Muscle of leg (tissue), 3 donors: ENCODE measurements at regions not wholly inside any gene's neighbourhood (a gene's known extent, or its start where the extent isn't known, plus 50 kb on each side); places are given as distances from the start of the nearest gene placed in this dataset.
A peak's percentile ranks its signal among the peaks of the same experiment; 100 is the strongest.
"Not testable (repeated sequence)": the region's sequence is repeated elsewhere in the genome, so short reads cannot be mapped to it uniquely, and the experiment has no call there.

Experiments used
- DNase-seq: peaks from one replicate; pipeline ENCODE4 v3.0.0; 2013
- H3K27ac ChIP-seq: one replicate; pipeline ENCODE4 v1.5.1; 2013; ENCODE audit warnings: mild to moderate bottlenecking, low read length, control low read depth
- H3K27me3 ChIP-seq: one replicate; pipeline ENCODE4 v1.6.1; 2013; ENCODE audit warnings: low read length; ENCODE audit not compliant: control insufficient read depth, insufficient read depth
- H3K36me3 ChIP-seq: one replicate; pipeline ENCODE4 v1.6.1; 2013; ENCODE audit warnings: low read length; ENCODE audit not compliant: control insufficient read depth, insufficient read depth
- H3K4me1 ChIP-seq: one replicate; pipeline ENCODE4 v1.6.1; 2013; ENCODE audit warnings: low read length; ENCODE audit not compliant: control insufficient read depth, insufficient read depth
- H3K4me3 ChIP-seq: one replicate; pipeline ENCODE4 v1.5.1; 2013; ENCODE audit warnings: low read length, control low read depth
- H3K9me3 ChIP-seq: replicated peaks from 2 replicates; pipeline ENCODE4 v1.6.1; 2013; ENCODE audit warnings: low read depth, low read length; ENCODE audit not compliant: control insufficient read depth
- WGBS: methylation state at CpG from one replicate; pipeline ENCODE4 v1.1.5; 2013; ENCODE audit warnings: missing lambda C conversion rate; ENCODE audit not compliant: insufficient coverage; 5-methylcytosine and 5-hydroxymethylcytosine counted together

DNA sequence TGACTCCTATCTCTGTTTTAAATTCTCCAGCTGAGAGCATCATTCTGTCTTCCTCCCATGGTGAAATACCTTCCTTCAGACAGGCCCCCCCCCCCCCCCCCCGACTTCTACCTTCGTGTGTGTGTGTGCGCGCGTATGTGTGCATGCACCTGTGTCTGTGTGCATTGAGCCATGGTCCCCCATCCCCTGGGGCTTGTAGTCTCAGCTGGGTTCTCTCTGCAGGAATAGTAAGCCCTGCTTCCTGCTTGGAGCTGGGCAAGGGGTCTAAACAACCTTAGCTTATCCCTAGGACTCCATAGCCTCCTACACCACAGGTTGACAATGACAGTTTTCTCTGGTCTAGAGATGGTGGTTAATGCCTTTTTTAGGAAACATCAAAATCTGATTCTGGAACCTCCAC, 427.5 kb upstream of the KLHL29 start:
- peaks cover 6% of the 10 kb centered on the region for H3K4me1 ChIP-seq

DNA sequence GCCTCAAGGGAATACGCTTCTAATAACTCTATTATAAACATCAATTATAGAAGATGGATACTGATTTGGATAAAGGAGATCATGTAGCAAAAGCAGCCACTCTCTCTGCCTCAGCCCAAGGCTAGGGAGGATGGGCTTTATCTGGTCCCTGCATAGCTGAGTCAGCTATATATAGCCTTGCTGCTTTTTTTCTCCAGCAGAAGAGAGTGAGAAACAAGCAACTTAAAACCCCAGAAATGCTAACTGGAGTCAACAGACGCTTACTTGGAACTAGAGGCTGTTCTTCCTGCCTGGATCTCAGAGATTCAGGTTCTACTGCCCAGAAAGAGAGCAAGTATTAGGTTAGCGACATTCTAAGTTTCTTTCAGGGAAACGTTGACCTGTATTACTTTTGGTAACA, 426.7 kb upstream of the KLHL29 start:
- H3K9me3 ChIP-seq = no peaks in the 10 kb centered on the region
- H3K4me3 ChIP-seq = no peak overlapping the region
- H3K4me1 ChIP-seq = no peaks in the 10 kb centered on the region
- H3K27me3 ChIP-seq = no peaks in the 10 kb centered on the region
- peak; percentile 11 for DNase-seq
- no peak overlapping the region for H3K27ac ChIP-seq
- no peaks in the 10 kb centered on the region for H3K36me3 ChIP-seq
- WGBS = 44% methylated on average over 2 of the region's 4 CpGs

More for the DNA sequence above, 427.5 kb upstream of the KLHL29 start:
- Histone ChIP-seq H3K27me3 (no peaks in the 10 kb centered on the region), H3K4me3 (no peak overlapping the region), H3K9me3 (no peaks in the 10 kb centered on the region), H3K27ac (no peak overlapping the region), H3K36me3 (no peaks in the 10 kb centered on the region)
- no CpG with 5 or more reads among the region's 5 CpGs for WGBS
- no peak for DNase-seq

DNA sequence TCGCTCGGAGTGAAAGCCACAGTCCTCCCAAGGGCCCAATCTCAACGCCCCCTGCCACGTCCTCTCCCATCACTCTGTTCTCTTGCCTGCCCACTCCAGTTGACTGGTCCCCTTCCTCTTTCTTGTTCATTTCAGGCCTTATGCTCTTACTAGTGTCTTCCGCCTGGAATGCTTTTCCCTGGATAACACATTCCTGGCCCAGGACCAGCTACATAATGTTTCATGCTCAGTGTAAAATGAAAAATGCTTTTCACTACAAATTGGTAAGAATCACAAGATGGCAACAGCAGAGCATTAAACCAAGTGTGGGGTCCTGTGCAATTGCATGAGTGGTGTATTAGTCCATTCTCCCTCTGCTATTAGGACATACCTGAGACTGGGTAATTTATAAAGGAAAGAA, 417.2 kb upstream of the KLHL29 start:
- Histone ChIP-seq H3K27ac (no peak overlapping the region), H3K36me3 (no peaks in the 10 kb centered on the region), H3K9me3 (no peaks in the 10 kb centered on the region), H3K4me3 (no peak overlapping the region), H3K4me1 (no peaks in the 10 kb centered on the region), H3K27me3 (no peaks in the 10 kb centered on the region)
- WGBS = 47% methylated on average over 4 of the region's 5 CpGs
- DNase-seq = peak; percentile 77

DNA sequence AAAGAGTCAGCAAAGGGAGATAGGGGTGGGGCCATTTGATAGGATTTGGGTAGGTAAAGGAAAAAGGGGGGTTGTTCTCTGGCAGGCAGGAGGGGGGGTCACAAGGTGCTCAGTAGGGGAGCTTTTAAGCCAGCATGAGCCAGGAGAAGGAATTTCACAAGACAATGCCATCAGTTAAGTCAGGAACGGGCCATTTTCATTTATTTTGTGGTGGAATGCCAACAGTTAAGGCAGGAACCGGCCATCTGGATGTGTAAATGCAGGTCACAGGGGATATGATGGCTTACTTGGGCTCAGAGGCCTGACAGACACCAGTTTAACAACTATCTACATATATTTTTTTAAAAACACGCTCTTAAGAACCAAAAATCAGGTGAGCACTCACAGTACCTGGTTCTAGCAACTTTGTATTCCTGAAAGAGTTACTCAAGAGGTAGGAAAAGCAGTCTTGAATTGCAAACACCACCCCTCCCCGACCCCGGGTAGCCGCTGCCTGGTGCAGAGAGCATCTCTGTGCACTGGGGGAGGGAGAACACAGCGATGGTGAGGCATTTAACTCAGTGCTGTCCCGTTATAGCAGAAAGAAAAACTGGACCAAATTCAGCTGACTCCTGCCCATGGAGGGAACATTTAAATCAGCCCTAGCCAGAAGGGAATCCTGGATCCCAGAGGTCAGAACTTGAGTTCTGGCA, 414.5 kb upstream of the KLHL29 start:
- peaks cover 2% of the 10 kb centered on the region for H3K27me3 ChIP-seq

DNA sequence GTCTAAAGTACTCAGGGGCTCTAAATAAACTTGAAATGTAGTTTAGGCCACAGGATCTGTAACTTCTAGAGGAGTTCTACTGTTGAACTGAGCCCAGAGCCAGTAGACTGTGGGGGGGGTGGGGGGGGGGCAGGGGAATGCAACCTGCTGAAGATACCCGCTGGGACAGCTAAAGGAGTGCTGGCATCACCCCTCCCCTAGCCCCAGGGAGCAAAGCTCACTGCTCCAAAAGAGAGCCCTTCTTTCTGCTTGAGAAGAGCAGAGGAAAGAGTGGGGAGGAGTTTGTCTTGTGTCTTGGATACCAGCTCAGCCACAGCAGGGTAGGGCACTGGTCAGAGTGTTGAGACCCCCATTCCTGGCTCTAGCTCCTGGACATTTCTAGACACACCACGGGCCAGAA, 414.0 kb upstream of the KLHL29 start:
- WGBS = no CpG with 5 or more reads among the region's 2 CpGs
- Histone ChIP-seq H3K4me1 (no peaks in the 10 kb centered on the region), H3K27me3 (peaks cover 2% of the 10 kb centered on the region), H3K9me3 (no peaks in the 10 kb centered on the region), H3K36me3 (no peaks in the 10 kb centered on the region), H3K27ac (no peak overlapping the region), H3K4me3 (no peak overlapping the region)
- DNase-seq = no peak

More for the DNA sequence above, 414.5 kb upstream of the KLHL29 start:
- no peak overlapping the region for H3K4me3 ChIP-seq
- H3K9me3 ChIP-seq = no peaks in the 10 kb centered on the region
- no peaks in the 10 kb centered on the region for H3K36me3 ChIP-seq
- DNase-seq = no peak
- 29% methylated on average over 5 of the region's 8 CpGs for WGBS
- no peaks in the 10 kb centered on the region for H3K4me1 ChIP-seq
- no peak overlapping the region for H3K27ac ChIP-seq

DNA sequence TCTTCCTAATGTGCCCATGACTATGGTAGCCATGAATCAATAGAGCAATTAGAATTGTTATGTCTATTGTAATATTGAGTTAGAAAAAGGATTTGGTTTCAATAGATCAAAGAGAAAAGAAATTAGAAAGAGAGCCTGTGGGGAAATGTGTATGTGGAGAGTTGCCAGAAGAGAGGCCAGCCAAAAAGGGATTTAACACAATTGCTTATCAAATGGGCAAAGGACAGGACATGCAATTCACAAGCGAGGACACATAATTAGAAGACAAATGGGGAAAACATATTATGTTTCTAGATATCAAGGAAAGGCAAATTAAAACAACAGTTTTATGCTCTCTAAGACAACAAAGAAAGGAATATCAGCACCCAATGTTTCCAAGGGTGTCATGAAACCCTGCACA, 403.2 kb upstream of the KLHL29 start:
- no peak overlapping the region for H3K27ac ChIP-seq
- H3K4me1 ChIP-seq = no peaks in the 10 kb centered on the region
- H3K4me3 ChIP-seq = no peak overlapping the region
- no peak for DNase-seq
- H3K36me3 ChIP-seq = no peaks in the 10 kb centered on the region
- no peaks in the 10 kb centered on the region for H3K9me3 ChIP-seq
- H3K27me3 ChIP-seq = no peaks in the 10 kb centered on the region
- WGBS = no CpG with 5 or more reads among the region's 1 CpG

DNA sequence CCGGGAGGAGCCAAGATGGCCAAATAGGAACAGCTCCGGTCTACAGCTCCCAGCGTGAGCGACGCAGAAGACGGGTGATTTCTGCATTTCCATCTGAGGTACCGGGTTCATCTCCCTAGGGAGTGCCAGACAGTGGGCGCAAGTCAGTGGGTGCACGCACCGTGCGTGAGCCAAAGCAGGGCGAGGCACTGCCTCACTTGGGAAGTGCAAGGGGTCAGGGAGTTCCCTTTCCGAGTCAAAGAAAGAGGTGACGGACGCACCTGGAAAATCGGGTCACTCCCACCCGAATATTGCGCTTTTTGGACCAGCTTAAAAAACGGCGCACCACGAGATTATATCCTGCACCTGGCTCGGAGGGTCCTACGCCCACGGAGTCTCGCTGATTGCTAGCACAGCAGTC, 400.8 kb upstream of the KLHL29 start:
- H3K4me3 ChIP-seq, H3K4me1 ChIP-seq, H3K27me3 ChIP-seq, H3K27ac ChIP-seq, H3K9me3 ChIP-seq, DNase-seq, H3K36me3 ChIP-seq: not testable (repeated sequence)
- WGBS = 100% methylated on average over 2 of the region's 25 CpGs

DNA sequence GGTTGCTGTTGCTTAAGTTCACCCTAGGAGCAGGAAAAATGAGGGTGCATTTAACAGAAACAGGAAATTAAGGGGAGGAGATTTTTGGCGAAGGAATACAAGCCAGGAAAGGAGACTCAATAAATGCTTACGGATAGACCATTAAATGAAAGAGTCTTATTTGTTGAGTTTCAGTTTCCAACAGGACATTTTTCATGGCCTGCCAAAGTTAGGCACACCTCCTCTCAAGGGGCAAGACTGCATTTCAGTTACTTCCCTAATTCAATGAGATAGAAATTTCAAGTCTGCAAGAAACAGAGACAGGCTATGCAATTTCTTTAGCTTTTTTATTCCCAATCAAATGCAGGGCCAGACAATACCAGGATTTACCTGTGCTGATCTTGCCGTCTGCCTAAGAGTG, 394.7 kb upstream of the KLHL29 start:
- peak; percentile 76 for DNase-seq
- H3K27ac ChIP-seq = no peak overlapping the region
- no peaks in the 10 kb centered on the region for H3K9me3 ChIP-seq
- no CpG with 5 or more reads among the region's 3 CpGs for WGBS
- H3K4me3 ChIP-seq = no peak overlapping the region
- no peaks in the 10 kb centered on the region for H3K27me3 ChIP-seq
- no peaks in the 10 kb centered on the region for H3K4me1 ChIP-seq
- H3K36me3 ChIP-seq = no peaks in the 10 kb centered on the region

DNA sequence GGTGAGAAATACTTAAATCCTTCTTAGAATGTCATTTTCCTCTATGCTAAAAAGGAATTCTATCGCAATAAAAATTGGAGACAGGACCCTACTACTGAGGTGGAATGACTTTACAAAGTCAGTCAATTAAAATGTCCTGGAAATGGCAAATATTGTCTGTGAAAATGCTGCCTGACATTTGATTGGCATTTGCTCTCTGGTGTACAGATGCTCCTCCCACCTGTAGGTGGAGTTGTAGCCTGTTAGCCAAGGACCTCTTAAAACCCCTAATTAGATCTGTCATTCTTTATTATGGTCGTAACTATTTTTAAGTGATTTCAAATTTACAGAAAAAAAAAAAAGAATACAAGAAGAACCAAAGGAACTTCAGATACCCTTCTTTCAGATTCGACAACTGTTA, 393.1 kb upstream of the KLHL29 start:
- Histone ChIP-seq H3K4me1 (peaks cover 3% of the 10 kb centered on the region), H3K9me3 (no peaks in the 10 kb centered on the region), H3K4me3 (no peak overlapping the region), H3K27me3 (no peaks in the 10 kb centered on the region), H3K36me3 (no peaks in the 10 kb centered on the region), H3K27ac (no peak overlapping the region)
- no CpG with 5 or more reads among the region's 3 CpGs for WGBS
- DNase-seq = no peak

DNA sequence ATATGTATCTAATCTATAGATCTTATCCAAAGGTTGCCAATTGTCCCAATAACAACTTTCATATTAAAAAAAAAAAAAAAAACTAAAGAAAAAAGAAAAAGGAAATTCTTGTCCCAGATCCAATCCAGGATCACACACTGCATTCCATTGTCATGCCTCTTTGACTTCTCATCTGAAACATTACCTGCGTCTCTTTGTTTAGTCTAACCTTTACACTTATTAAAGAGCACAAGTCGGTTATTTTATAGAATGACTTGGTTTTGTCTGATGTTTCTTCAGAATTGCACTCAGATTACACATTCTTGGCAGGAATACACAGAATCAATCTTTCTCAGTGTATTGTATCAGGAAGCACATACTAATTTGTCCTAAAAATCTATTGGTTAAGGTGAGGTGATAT, 392.5 kb upstream of the KLHL29 start:
- peaks cover 3% of the 10 kb centered on the region for H3K4me1 ChIP-seq
- no peak for DNase-seq
- H3K36me3 ChIP-seq = no peaks in the 10 kb centered on the region
- H3K9me3 ChIP-seq = no peaks in the 10 kb centered on the region
- WGBS = no CpG with 5 or more reads among the region's 2 CpGs
- no peak overlapping the region for H3K27ac ChIP-seq
- H3K4me3 ChIP-seq = no peak overlapping the region
- H3K27me3 ChIP-seq = no peaks in the 10 kb centered on the region

DNA sequence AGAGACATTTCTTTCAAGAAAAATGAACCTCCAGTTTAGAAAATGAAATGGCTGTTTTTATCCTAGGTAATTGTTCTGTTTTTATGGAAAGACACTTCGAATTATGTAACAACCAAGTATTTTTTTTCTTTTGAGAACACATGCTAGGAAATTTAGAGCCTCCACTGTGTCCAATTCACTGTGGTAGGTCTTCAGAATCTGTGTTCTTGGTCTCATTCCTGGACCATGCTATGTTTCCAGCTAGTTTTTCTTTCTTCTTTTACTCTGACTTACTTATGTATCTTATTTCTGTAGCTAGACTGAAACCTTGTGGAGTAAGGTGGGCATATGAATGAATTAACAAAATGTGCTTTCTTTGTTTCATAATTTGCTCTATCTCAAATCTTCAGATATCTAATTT, 391.7 kb upstream of the KLHL29 start:
- H3K36me3 ChIP-seq = no peaks in the 10 kb centered on the region
- peaks cover 3% of the 10 kb centered on the region for H3K4me1 ChIP-seq
- peak; percentile 68 for DNase-seq
- no peak overlapping the region for H3K27ac ChIP-seq
- H3K4me3 ChIP-seq = no peak overlapping the region
- no peaks in the 10 kb centered on the region for H3K9me3 ChIP-seq
- H3K27me3 ChIP-seq = no peaks in the 10 kb centered on the region
- WGBS = no CpG with 5 or more reads among the region's 1 CpG
